ENCODE measurements at regions not wholly inside any gene's neighbourhood (a gene's known extent, or its start where the extent isn't known, plus 50 kb on each side); places are given as distances from the start of the nearest gene placed in this dataset.

GRCh38 chrX:113300580-113300979 lies 459.9 kb upstream of the AMOT start:
- Histone ChIP-seq H3K4me3 (ENCODE audit: low read length, poor library complexity, severe bottlenecking) (no peak overlapping the region), H3K4me2 (ENCODE audit: low read depth, low read length, poor library complexity, severe bottlenecking) (no peak overlapping the region)

GRCh38 chrX:113297437-113297836 lies 456.8 kb upstream of the AMOT start:
- no peaks in the 10 kb centered on the region for H3K4me1 ChIP-seq (ENCODE audit: insufficient read depth, low read length, poor library complexity, severe bottlenecking)
- H3F3A ChIP-seq (ENCODE audit: low read depth) = no peaks in the 10 kb centered on the region
- no peaks in the 10 kb centered on the region for H4K20me1 ChIP-seq (ENCODE audit: insufficient read depth, low read length, poor library complexity, severe bottlenecking)
- no peaks in the 10 kb centered on the region for H3K36me3 ChIP-seq (ENCODE audit: insufficient read depth, low read length)
- no peak overlapping the region for H3K4me2 ChIP-seq (ENCODE audit: low read depth, low read length, poor library complexity, severe bottlenecking)
- no peaks in the 10 kb centered on the region for H3K27me3 ChIP-seq (ENCODE audit: insufficient read depth, low read length, poor library complexity, severe bottlenecking)
- H3K4me3 ChIP-seq (ENCODE audit: low read length, poor library complexity, severe bottlenecking) = no peak overlapping the region
- H3K9me3 ChIP-seq (ENCODE audit: insufficient read depth, low read depth, low read length) = no peaks in the 10 kb centered on the region
- H3K9me2 ChIP-seq (replicated peaks; ENCODE audit: low read depth, low read length) = no peaks in the 10 kb centered on the region
- H3K9ac ChIP-seq (ENCODE audit: low read depth, low read length, poor library complexity, severe bottlenecking) = no peak overlapping the region
- TF ChIP-seq CTCF (conservative IDR thresholded peaks at IDR 0.05; ENCODE audit: low read length) = no peak
- no peak for TF ChIP-seq EZH2phosphoT487 (IDR thresholded peaks at IDR 0.05; ENCODE audit: borderline replicate concordance)
- no peaks in the 10 kb centered on the region for H3K79me2 ChIP-seq (ENCODE audit: insufficient read depth, low read length)
- no peak overlapping the region for H2AFZ ChIP-seq (ENCODE audit: low read length)

More at GRCh38 chrX:113300580-113300979, 459.9 kb upstream of the AMOT start:
- no peak for TF ChIP-seq EZH2phosphoT487 (IDR thresholded peaks at IDR 0.05; ENCODE audit: borderline replicate concordance)
- TF ChIP-seq CTCF (conservative IDR thresholded peaks at IDR 0.05; ENCODE audit: low read length) = no peak
- Histone ChIP-seq H3K9ac (ENCODE audit: low read depth, low read length, poor library complexity, severe bottlenecking) (no peak overlapping the region), H2AFZ (ENCODE audit: low read length) (no peak overlapping the region), H3F3A (ENCODE audit: low read depth) (no peaks in the 10 kb centered on the region), H3K79me2 (ENCODE audit: insufficient read depth, low read length) (no peaks in the 10 kb centered on the region), H3K9me2 (replicated peaks; ENCODE audit: low read depth, low read length) (no peaks in the 10 kb centered on the region), H3K9me3 (ENCODE audit: insufficient read depth, low read depth, low read length) (no peaks in the 10 kb centered on the region), H3K36me3 (ENCODE audit: insufficient read depth, low read length) (no peaks in the 10 kb centered on the region), H3K4me1 (ENCODE audit: insufficient read depth, low read length, poor library complexity, severe bottlenecking) (no peaks in the 10 kb centered on the region), H4K20me1 (ENCODE audit: insufficient read depth, low read length, poor library complexity, severe bottlenecking) (no peaks in the 10 kb centered on the region), H3K27me3 (ENCODE audit: insufficient read depth, low read length, poor library complexity, severe bottlenecking) (no peaks in the 10 kb centered on the region)

- H3K4me2 ChIP-seq (ENCODE audit: low read depth, low read length, poor library complexity, severe bottlenecking) = no peak overlapping the region
- H3K9me2 ChIP-seq (replicated peaks; ENCODE audit: low read depth, low read length) = no peaks in the 10 kb centered on the region
- no peaks in the 10 kb centered on the region for H3K27me3 ChIP-seq (ENCODE audit: insufficient read depth, low read length, poor library complexity, severe bottlenecking)
- H3K4me1 ChIP-seq (ENCODE audit: insufficient read depth, low read length, poor library complexity, severe bottlenecking) = no peaks in the 10 kb centered on the region
- H2AFZ ChIP-seq (ENCODE audit: low read length) = no peak overlapping the region
- no peaks in the 10 kb centered on the region for H3K79me2 ChIP-seq (ENCODE audit: insufficient read depth, low read length)
- H3K4me3 ChIP-seq (ENCODE audit: low read length, poor library complexity, severe bottlenecking) = no peak overlapping the region
- TF ChIP-seq EZH2phosphoT487 (IDR thresholded peaks at IDR 0.05; ENCODE audit: borderline replicate concordance) (no peak), CTCF (conservative IDR thresholded peaks at IDR 0.05; ENCODE audit: low read length) (no peak)
- H3K36me3 ChIP-seq (ENCODE audit: insufficient read depth, low read length) = no peaks in the 10 kb centered on the region
- no peaks in the 10 kb centered on the region for H4K20me1 ChIP-seq (ENCODE audit: insufficient read depth, low read length, poor library complexity, severe bottlenecking)
- H3K9me3 ChIP-seq (ENCODE audit: insufficient read depth, low read depth, low read length) = no peaks in the 10 kb centered on the region
- H3K9ac ChIP-seq (ENCODE audit: low read depth, low read length, poor library complexity, severe bottlenecking) = no peak overlapping the region
- H3F3A ChIP-seq (ENCODE audit: low read depth) = no peaks in the 10 kb centered on the region
These were observed 448.9 kb upstream of the AMOT start for GRCh38 chrX:113289503-113289902.
